K562 (cell line): ENCODE measurements at regions not wholly inside any gene's neighbourhood (a gene's known extent, or its start where the extent isn't known, plus 50 kb on each side); places are given as distances from the start of the nearest gene placed in this dataset.

Experiments used
- RBM22 ChIP-seq: fragments of 200-400 bp; formaldehyde crosslinking; IDR thresholded peaks from 2 replicates; pipeline ENCODE4 v1.6.1; 2018; ENCODE audit warnings: low read length, low read depth; ENCODE audit not compliant: poor library complexity, severe bottlenecking
- USF2 ChIP-seq: sonication (generic); formaldehyde crosslinking; IDR thresholded peaks from 2 replicates; pipeline ENCODE4 v1.5.0; 2020; ENCODE audit warnings: missing genetic modification reagents

- no peak for TF ChIP-seq RBM22
- TF ChIP-seq USF2: no peak
Observed at GRCh38 chr2:144748443-144748842, 228.5 kb upstream of the ZEB2 start.
